Endothelial cell (in vitro differentiated cells): ENCODE measurements at regions not wholly inside any gene's neighbourhood (a gene's known extent, or its start where the extent isn't known, plus 50 kb on each side); places are given as distances from the start of the nearest gene placed in this dataset.

Experiments
- DNase-seq: peaks from one replicate; pipeline ENCODE4 v3.0.0; 2021; ENCODE audit warnings: low spot score
- H3K27ac Mint-ChIP-seq: one replicate; pipeline ENCODE4 v1.8.0; 2021; ENCODE audit warnings: mixed read lengths, inconsistent platforms; ENCODE audit not compliant: unreplicated experiment
- H3K27me3 Mint-ChIP-seq: one replicate; pipeline ENCODE4 v1.8.0; 2021; ENCODE audit warnings: mild to moderate bottlenecking, moderate library complexity, mixed read lengths, inconsistent platforms; ENCODE audit not compliant: unreplicated experiment
- H3K36me3 Mint-ChIP-seq: one replicate; pipeline ENCODE4 v1.8.0; 2021; ENCODE audit warnings: mild to moderate bottlenecking, low read depth, mixed read lengths, inconsistent platforms; ENCODE audit not compliant: unreplicated experiment
- H3K4me1 Mint-ChIP-seq: one replicate; pipeline ENCODE4 v1.8.0; 2021; ENCODE audit warnings: mild to moderate bottlenecking, mixed read lengths, inconsistent platforms; ENCODE audit not compliant: unreplicated experiment
- H3K4me3 Mint-ChIP-seq: one replicate; pipeline ENCODE4 v1.8.0; 2021; ENCODE audit warnings: mild to moderate bottlenecking, mixed read lengths, inconsistent platforms; ENCODE audit not compliant: unreplicated experiment
- H3K9me3 Mint-ChIP-seq: one replicate; pipeline ENCODE4 v1.8.0; 2021; ENCODE audit warnings: mixed read lengths, inconsistent platforms; ENCODE audit not compliant: unreplicated experiment
- TF ChIP-seq, protein P1 (sequence below): fragments of 200-600 bp; sonication (generic); IDR thresholded peaks from one replicate; pipeline ENCODE4 v1.5.0; 2021; ENCODE audit warnings: antibody characterized with exemption; ENCODE audit not compliant: unreplicated experiment

DNA sequence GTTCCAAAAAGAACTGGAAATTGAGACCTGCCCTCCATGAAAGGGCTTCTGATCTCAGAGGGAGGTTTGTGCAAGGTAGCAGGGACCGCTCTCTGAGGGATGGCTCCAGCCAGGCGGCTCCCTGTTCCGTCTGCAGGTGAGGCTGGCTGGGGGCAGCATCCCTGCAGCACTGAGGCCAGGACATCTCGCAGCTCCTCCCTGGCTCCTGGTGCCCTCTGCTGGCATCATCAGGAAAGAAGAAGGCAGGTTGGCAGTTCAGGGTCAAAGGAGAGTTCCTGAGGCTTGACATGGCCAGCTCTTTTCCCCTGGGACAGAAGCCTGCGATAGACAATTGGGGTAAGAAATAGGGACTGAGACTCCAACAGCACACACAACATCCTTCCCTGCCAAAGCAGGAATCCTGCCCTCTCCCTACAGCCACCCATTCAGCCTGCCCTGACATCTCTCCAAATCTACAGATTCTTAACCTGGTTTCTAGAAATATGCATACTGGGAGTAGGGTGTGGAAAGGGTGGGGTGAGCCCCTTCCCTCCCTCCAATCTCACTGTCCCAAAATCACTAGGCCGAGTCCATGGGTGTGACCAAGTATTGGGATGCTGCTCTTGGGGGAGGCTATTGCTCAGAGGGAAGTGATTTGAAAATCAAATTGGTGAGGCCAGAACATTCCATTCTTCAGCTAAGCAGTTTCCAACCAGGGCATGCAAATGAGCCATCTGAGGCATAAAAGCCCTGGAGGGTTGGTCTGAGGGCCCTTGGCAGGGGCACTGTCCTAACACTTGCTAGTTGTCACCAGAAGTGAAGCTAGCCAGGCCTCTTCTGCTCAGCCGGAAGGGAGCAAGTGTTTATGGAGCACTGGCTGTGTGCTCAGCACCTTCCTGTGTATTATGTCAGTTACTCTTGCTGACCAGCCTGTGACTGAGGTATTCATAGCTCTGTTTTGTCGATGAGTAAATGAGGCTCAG lies 185.4 kb downstream of the TFCP2L1 start:
- no peak overlapping the region for H3K27ac Mint-ChIP-seq
- peaks cover 15% of the 10 kb centered on the region for H3K27me3 Mint-ChIP-seq
- no peaks in the 10 kb centered on the region for H3K9me3 Mint-ChIP-seq
- peaks cover 4% of the 10 kb centered on the region for H3K36me3 Mint-ChIP-seq
- peak; percentile 41 for DNase-seq
- H3K4me1 Mint-ChIP-seq = no peaks in the 10 kb centered on the region
- no peak overlapping the region for H3K4me3 Mint-ChIP-seq
- TF ChIP-seq, protein P1, sequence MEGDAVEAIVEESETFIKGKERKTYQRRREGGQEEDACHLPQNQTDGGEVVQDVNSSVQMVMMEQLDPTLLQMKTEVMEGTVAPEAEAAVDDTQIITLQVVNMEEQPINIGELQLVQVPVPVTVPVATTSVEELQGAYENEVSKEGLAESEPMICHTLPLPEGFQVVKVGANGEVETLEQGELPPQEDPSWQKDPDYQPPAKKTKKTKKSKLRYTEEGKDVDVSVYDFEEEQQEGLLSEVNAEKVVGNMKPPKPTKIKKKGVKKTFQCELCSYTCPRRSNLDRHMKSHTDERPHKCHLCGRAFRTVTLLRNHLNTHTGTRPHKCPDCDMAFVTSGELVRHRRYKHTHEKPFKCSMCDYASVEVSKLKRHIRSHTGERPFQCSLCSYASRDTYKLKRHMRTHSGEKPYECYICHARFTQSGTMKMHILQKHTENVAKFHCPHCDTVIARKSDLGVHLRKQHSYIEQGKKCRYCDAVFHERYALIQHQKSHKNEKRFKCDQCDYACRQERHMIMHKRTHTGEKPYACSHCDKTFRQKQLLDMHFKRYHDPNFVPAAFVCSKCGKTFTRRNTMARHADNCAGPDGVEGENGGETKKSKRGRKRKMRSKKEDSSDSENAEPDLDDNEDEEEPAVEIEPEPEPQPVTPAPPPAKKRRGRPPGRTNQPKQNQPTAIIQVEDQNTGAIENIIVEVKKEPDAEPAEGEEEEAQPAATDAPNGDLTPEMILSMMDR = no peak

DNA sequence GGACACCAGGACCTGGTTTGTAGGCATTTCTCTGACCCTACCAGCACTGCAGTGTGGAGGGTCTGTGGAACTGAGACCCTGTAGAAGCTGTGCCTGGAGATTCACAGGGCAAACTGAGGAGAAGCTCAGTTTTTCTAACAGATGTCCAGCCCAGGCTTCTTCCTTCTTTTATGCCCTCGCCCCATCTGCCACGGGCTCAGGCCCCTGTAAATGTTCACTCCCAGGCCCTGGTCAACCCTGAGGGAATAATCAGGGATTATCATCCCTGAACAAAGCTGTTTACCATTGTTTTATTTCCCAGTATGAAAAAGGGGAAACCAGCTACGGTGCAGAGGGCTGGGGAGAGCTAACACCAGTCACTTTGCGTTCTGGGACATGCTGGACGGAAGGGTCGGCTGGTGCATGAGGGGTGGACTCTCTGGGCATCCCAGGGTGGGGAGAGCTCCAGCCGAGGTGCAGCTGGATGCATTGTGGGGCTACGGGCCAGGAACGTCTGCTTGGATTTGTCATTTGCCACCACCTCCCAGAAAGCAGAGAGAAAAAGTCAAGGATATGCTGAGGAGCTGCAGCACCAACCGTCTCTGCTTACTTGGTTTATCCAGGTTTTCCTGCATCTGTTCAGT lies 183.8 kb downstream of the TFCP2L1 start:
- Mint-ChIP-seq H3K9me3 (no peaks in the 10 kb centered on the region), H3K27me3 (peaks cover 12% of the 10 kb centered on the region), H3K36me3 (no peaks in the 10 kb centered on the region), H3K4me3 (no peak overlapping the region), H3K27ac (no peak overlapping the region), H3K4me1 (peaks cover 1% of the 10 kb centered on the region)
- TF ChIP-seq, protein P1 = no peak
- no peak for DNase-seq

DNA sequence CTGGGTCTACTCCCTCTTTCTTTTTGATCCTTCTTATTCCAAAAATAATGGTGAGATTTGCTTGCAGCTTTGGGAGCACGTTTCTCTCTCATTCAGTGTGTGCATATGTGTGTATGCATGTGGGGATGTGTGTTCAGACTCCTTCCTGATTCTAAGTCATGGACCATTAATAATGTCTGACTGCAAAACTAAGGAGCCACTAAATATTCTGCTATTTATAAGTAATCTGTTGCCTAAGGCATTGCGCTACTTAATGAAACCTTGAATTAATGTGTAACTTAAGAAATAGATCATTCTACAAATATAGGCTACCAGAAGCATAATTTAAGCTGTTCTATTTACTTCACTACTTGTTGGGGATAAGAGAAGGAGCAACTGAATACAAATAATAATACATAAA lies 182.1 kb downstream of the TFCP2L1 start:
- Mint-ChIP-seq H3K36me3 (no peaks in the 10 kb centered on the region), H3K27me3 (peaks cover 8% of the 10 kb centered on the region), H3K4me3 (no peak overlapping the region), H3K27ac (no peak overlapping the region), H3K9me3 (no peaks in the 10 kb centered on the region), H3K4me1 (peaks cover 3% of the 10 kb centered on the region)
- TF ChIP-seq, protein P1 = no peak
- DNase-seq = no peak

DNA sequence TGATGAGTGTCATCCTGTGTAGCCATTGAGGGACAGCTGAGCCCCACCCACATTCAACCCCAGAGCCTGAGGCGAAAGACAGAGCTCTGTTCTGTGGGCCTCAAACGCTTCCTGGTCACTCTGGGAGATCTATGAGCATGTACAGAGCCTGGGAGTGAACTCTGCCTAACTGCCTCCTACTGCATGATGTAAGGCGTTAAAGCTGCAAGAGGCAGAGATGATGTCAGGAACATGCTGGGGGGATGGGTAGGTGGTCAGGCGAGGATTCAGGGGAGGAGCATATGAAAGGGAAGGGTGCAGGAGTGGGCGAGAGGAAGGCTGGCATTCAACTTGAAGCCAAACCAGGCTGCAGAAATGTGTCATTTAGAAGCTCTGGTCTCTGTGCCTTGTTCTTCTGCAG lies 181.0 kb downstream of the TFCP2L1 start:
- Mint-ChIP-seq H3K9me3 (no peaks in the 10 kb centered on the region), H3K36me3 (no peaks in the 10 kb centered on the region), H3K27me3 (peaks cover 7% of the 10 kb centered on the region), H3K27ac (no peak overlapping the region), H3K4me1 (peaks cover 3% of the 10 kb centered on the region), H3K4me3 (no peak overlapping the region)
- no peak for DNase-seq
- TF ChIP-seq, protein P1 = no peak

DNA sequence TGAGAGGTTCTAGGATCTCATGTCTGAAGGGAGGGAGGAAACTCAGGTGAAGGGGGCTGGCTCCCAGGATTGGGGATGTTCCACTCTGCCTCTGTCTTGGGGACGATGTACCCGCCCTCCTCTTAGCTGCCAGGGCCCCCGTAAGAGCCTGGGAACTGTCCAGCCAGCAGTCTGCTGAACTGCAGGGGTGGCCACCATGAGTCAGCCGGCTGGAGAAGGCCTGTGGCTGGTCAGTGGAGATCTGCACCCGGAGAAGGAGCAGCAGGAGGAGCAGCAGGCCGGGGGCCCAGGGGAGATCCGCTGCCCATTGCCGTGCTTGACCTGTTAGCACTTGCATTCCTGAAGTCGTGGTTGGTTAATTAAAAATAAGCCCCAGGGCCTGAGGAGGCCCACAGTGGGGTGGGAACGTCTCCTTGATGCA lies 180.3 kb downstream of the TFCP2L1 start:
- no peak overlapping the region for H3K4me3 Mint-ChIP-seq
- DNase-seq = no peak
- H3K36me3 Mint-ChIP-seq = no peaks in the 10 kb centered on the region
- peaks cover 5% of the 10 kb centered on the region for H3K27me3 Mint-ChIP-seq
- no peaks in the 10 kb centered on the region for H3K9me3 Mint-ChIP-seq
- TF ChIP-seq, protein P1 = no peak
- H3K27ac Mint-ChIP-seq = no peak overlapping the region
- H3K4me1 Mint-ChIP-seq = peaks cover 3% of the 10 kb centered on the region
